ENCODE measurements at regions not wholly inside any gene's neighbourhood (a gene's known extent, or its start where the extent isn't known, plus 50 kb on each side); places are given as distances from the start of the nearest gene placed in this dataset.

DNA sequence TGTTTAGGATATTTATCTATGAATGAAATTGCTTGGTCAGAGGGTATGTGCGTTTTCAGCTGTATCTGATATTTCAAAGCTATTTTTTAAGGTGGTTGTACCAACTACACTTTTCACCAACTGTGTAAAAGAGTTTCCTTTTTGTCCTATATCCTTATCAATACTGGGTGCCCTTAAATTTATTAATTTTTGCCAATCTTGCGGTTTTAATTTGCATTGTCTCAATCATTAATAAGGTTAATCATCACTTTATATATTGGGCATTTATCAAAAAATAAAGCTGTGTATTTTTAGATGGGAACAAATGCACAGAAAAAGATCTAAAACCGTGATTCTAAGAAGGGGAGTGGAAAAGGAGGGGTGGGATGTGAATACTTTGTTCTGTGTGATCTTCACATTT, 66.7 kb upstream of the SALL4 start:
- Histone ChIP-seq H3K36me3 (ENCODE audit: control insufficient read depth, insufficient read depth, low read length) (no peaks in the 10 kb centered on the region), H3K9me3 (no peaks in the 10 kb centered on the region), H3K4me3 (ENCODE audit: low read depth, low read length) (no peak overlapping the region), H3K27me3 (replicated peaks; ENCODE audit: control insufficient read depth, insufficient read depth, low read length) (no peaks in the 10 kb centered on the region), H3K4me1 (peaks cover 21% of the 10 kb centered on the region)
- Mint-ChIP-seq H3K9me3 (ENCODE audit: unreplicated experiment) (no peaks in the 10 kb centered on the region), H3K27ac (ENCODE audit: unreplicated experiment) (no peak overlapping the region), H3K4me3 (ENCODE audit: unreplicated experiment) (no peak overlapping the region), H3K27me3 (ENCODE audit: insufficient read depth, unreplicated experiment) (no peaks in the 10 kb centered on the region), H3K4me1 (ENCODE audit: low read depth, unreplicated experiment) (peaks cover 33% of the 10 kb centered on the region), H3K36me3 (ENCODE audit: insufficient read depth, unreplicated experiment) (peaks cover 13% of the 10 kb centered on the region)
- ChIA-PET POLR2A (no interaction called here), CTCF (interaction anchor here (0.6 kb wide), 1 partner anchor 101 kb away, joined by 3 read pairs; the partner anchor contains the start of gene ATP9A)
- BruUV-seq (replicated peaks), result no TSS peak
- TF ChIP-seq, protein P1, sequence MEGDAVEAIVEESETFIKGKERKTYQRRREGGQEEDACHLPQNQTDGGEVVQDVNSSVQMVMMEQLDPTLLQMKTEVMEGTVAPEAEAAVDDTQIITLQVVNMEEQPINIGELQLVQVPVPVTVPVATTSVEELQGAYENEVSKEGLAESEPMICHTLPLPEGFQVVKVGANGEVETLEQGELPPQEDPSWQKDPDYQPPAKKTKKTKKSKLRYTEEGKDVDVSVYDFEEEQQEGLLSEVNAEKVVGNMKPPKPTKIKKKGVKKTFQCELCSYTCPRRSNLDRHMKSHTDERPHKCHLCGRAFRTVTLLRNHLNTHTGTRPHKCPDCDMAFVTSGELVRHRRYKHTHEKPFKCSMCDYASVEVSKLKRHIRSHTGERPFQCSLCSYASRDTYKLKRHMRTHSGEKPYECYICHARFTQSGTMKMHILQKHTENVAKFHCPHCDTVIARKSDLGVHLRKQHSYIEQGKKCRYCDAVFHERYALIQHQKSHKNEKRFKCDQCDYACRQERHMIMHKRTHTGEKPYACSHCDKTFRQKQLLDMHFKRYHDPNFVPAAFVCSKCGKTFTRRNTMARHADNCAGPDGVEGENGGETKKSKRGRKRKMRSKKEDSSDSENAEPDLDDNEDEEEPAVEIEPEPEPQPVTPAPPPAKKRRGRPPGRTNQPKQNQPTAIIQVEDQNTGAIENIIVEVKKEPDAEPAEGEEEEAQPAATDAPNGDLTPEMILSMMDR (IDR thresholded peaks at IDR 0.05; ENCODE audit: insufficient read depth in 1 of 2, low read depth in 1 of 2, low read length in 1 of 2, severe bottlenecking in 1 of 2, unreplicated experiment in 1 of 2), result no peak
- DNase-seq, result no peak
- intact Hi-C loops (cut with micrococcal nuclease; ENCODE audit: unreplicated experiment), result no loop called here

DNA sequence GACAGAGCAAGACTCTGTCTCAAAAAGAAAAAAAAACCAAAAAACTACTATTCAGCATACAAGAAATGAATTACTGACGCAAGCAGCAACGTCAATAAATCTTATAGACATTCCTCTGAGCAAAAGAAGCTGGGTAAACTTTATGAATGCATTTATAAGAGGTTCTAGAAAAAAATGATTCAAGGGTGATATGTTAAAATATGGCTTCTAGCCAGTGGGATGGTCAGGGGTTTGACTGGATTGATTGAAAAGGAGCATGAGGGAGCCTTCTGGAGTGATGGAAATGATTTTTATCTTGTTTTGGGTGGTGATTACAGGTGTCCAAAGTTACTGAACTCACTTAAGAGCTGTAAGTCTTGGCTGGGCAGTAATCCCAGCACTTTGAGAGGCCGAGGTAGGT, 64.9 kb upstream of the SALL4 start:
- POLR2A ChIA-PET, result no interaction called here
- intact Hi-C loops (cut with micrococcal nuclease; ENCODE audit: unreplicated experiment), result no loop called here
- H3K4me1 ChIP-seq, result peaks cover 16% of the 10 kb centered on the region
- BruUV-seq (replicated peaks), result no TSS peak
- H3K36me3 Mint-ChIP-seq (ENCODE audit: insufficient read depth, unreplicated experiment), result peaks cover 9% of the 10 kb centered on the region
- no peaks in the 10 kb centered on the region for H3K9me3 Mint-ChIP-seq (ENCODE audit: unreplicated experiment)
- no peaks in the 10 kb centered on the region for H3K27me3 Mint-ChIP-seq (ENCODE audit: insufficient read depth, unreplicated experiment)
- no peak overlapping the region for H3K4me3 ChIP-seq (ENCODE audit: low read depth, low read length)
- H3K9me3 ChIP-seq, result no peaks in the 10 kb centered on the region
- no peaks in the 10 kb centered on the region for H3K36me3 ChIP-seq (ENCODE audit: control insufficient read depth, insufficient read depth, low read length)
- TF ChIP-seq, protein P1 (IDR thresholded peaks at IDR 0.05; ENCODE audit: insufficient read depth in 1 of 2, low read depth in 1 of 2, low read length in 1 of 2, severe bottlenecking in 1 of 2, unreplicated experiment in 1 of 2), result no peak
- H3K27ac Mint-ChIP-seq (ENCODE audit: unreplicated experiment), result no peak overlapping the region
- H3K4me1 Mint-ChIP-seq (ENCODE audit: low read depth, unreplicated experiment), result peaks cover 29% of the 10 kb centered on the region
- H3K4me3 Mint-ChIP-seq (ENCODE audit: unreplicated experiment), result no peak overlapping the region
- CTCF ChIA-PET, result no interaction called here
- H3K27me3 ChIP-seq (replicated peaks; ENCODE audit: control insufficient read depth, insufficient read depth, low read length), result no peaks in the 10 kb centered on the region
- DNase-seq, result no peak

GRCh38 chr20:51864967-51865366, 62.6 kb upstream of the SALL4 start:
- H3K36me3 ChIP-seq (ENCODE audit: control insufficient read depth, insufficient read depth, low read length), result no peaks in the 10 kb centered on the region
- no peak overlapping the region for H3K4me3 Mint-ChIP-seq (ENCODE audit: unreplicated experiment)
- peaks cover 30% of the 10 kb centered on the region for H3K4me1 Mint-ChIP-seq (ENCODE audit: low read depth, unreplicated experiment)
- no peaks in the 10 kb centered on the region for H3K36me3 Mint-ChIP-seq (ENCODE audit: insufficient read depth, unreplicated experiment)
- H3K9me3 Mint-ChIP-seq (ENCODE audit: unreplicated experiment), result no peaks in the 10 kb centered on the region
- H3K27me3 Mint-ChIP-seq (ENCODE audit: insufficient read depth, unreplicated experiment), result no peaks in the 10 kb centered on the region
- TF ChIP-seq, protein P1 (IDR thresholded peaks at IDR 0.05; ENCODE audit: insufficient read depth in 1 of 2, low read depth in 1 of 2, low read length in 1 of 2, severe bottlenecking in 1 of 2, unreplicated experiment in 1 of 2), result no peak
- ChIA-PET POLR2A (no interaction called here), CTCF (interaction anchor here (1.0 kb wide), 1 partner anchor 101 kb away, joined by 3 read pairs; no protein-coding TSS in a partner anchor)
- H3K27ac Mint-ChIP-seq (ENCODE audit: unreplicated experiment), result no peak overlapping the region
- intact Hi-C loops (cut with micrococcal nuclease; ENCODE audit: unreplicated experiment), result no loop called here
- peaks cover 13% of the 10 kb centered on the region for H3K4me1 ChIP-seq
- no peak for DNase-seq
- H3K4me3 ChIP-seq (ENCODE audit: low read depth, low read length), result no peak overlapping the region
- no peaks in the 10 kb centered on the region for H3K27me3 ChIP-seq (replicated peaks; ENCODE audit: control insufficient read depth, insufficient read depth, low read length)
- no peaks in the 10 kb centered on the region for H3K9me3 ChIP-seq
- BruUV-seq (replicated peaks), result no TSS peak

Measured in Caco-2 (cell line).